Astrocyte of the spinal cord (primary cell): ENCODE measurements at regions not wholly inside any gene's neighbourhood (a gene's known extent, or its start where the extent isn't known, plus 50 kb on each side); places are given as distances from the start of the nearest gene placed in this dataset.

ENCODE experiments used
- DNase-seq: peaks from one replicate; pipeline ENCODE4 v3.0.0; 2011; ENCODE audit warnings: low read depth, low spot score
- H3K4me3 ChIP-seq: 2 replicates; pipeline ENCODE4 v1.5.1; 2011; ENCODE audit warnings: low read depth, mild to moderate bottlenecking, low read length, moderate library complexity
- CTCF ChIP-seq: IDR thresholded peaks from 2 replicates; pipeline ENCODE4 v1.5.1; 2012; ENCODE audit warnings: low read depth, mild to moderate bottlenecking, low read length, inconsistent platforms
- in situ Hi-C: cut with HindIII; loops from 2 replicates; pipeline ENCODE4 v1.10.0; 2017; ENCODE audit warnings: low sequenced_read_pairs

GRCh38 chr9:129500863-129501770 is 119.8 kb downstream of the C9orf50 start:
- no peak for DNase-seq
- in situ Hi-C loops, result no loop called here
- no peak for TF ChIP-seq CTCF
- no peak overlapping the region for H3K4me3 ChIP-seq

GRCh38 chr9:129500161-129500862 is 120.6 kb downstream of the C9orf50 start:
- peak; percentile 89 for DNase-seq
- peak; percentile 15 for TF ChIP-seq CTCF
- no peak overlapping the region for H3K4me3 ChIP-seq
- in situ Hi-C loops, result no loop called here

GRCh38 chr9:129498451-129499384 is 122.2 kb downstream of the C9orf50 start:
- TF ChIP-seq CTCF, result no peak
- peak overlapping the region; percentile 12 for H3K4me3 ChIP-seq
- DNase-seq, result no peak
- in situ Hi-C loops, result no loop called here

- no peak for TF ChIP-seq CTCF
- in situ Hi-C loops, result no loop called here
- peak overlapping the region; percentile 53 for H3K4me3 ChIP-seq
These were observed 123.0 kb downstream of the C9orf50 start for GRCh38 chr9:129497813-129498450.

GRCh38 chr9:129497005-129497812 is 123.7 kb downstream of the C9orf50 start:
- in situ Hi-C loops, result no loop called here
- TF ChIP-seq CTCF, result no peak
- H3K4me3 ChIP-seq, result peak overlapping the region; percentile 53
- no peak for DNase-seq

More at GRCh38 chr9:129497813-129498450, 123.0 kb downstream of the C9orf50 start:
- DNase-seq, result no peak
